GM12878 (cell line): ENCODE measurements at regions not wholly inside any gene's neighbourhood (a gene's known extent, or its start where the extent isn't known, plus 50 kb on each side); places are given as distances from the start of the nearest gene placed in this dataset.

ENCODE experiments used
- ATAC-seq: fragments of 200-7000 bp; cut with Tn5 transposase; 3 replicates; pipeline ENCODE4 v1.9.1; 2020; ENCODE audit warnings: mild to moderate bottlenecking, moderate library complexity
- BruUV-seq: library from RNA; stranded (reverse); fragments of 400-500 nt; replicated peaks from 2 replicates; lab custom pipeline; 2021; lab: Mats Ljungman, UMichigan
- CTCF ChIA-PET: fragments of 300-600 bp; sonication (Branson Sonifier 250); formaldehyde crosslinking; extraction: SDS; loops from one replicate; lab custom pipeline; 2021; ENCODE audit warnings: inconsistent platforms; lab: Yijun Ruan, JAX
- POLR2A ChIA-PET: fragments of 350-600 bp; formaldehyde crosslinking; extraction: SDS; loops from one replicate; lab custom pipeline; 2021; ENCODE audit warnings: inconsistent platforms; lab: Charles Lee
- RAD21 ChIA-PET: fragments of 300-600 bp; sonication (Branson Sonifier 250); formaldehyde crosslinking; loops from one replicate; lab custom pipeline; 2023; ENCODE audit warnings: antibody characterized with exemption; ENCODE audit not compliant: unreplicated experiment; lab: Charles Lee
- SMC1A ChIA-PET: fragments of 300-600 bp; sonication (Branson Sonifier 250); formaldehyde crosslinking; loops from one replicate; lab custom pipeline; 2023; ENCODE audit not compliant: unreplicated experiment, uncharacterized antibody; lab: Charles Lee
- DNase-seq: peaks from one replicate; pipeline ENCODE4 v3.0.0-alpha.2; 2011; ENCODE audit warnings: low read depth, low spot score
- FAIRE-seq: peaks from 3 replicates; lab custom pipeline; 2011; peaks lifted over from hg19 to GRCh38; lab: Jason Lieb, UNC
- H2AFZ ChIP-seq: 2 replicates; pipeline ENCODE4 v1.6.0; 2011; ENCODE audit warnings: low read depth, low read length, control low read depth; ENCODE audit not compliant: control insufficient read depth
- H3K27ac ChIP-seq: 2 replicates; pipeline ENCODE4 v1.5.1; 2011; ENCODE audit warnings: control low read depth; ENCODE audit not compliant: control insufficient read depth, insufficient read depth
- H3K27me3 ChIP-seq, 2 experiments: replicated peaks in 1 of 2; 2 replicates each; pipeline versions ENCODE4 v1.6.0 to v1.6.1; 2011; ENCODE audit warnings: low read length in 1 of 2; ENCODE audit not compliant: control insufficient read depth in 2 of 2, insufficient read depth in 2 of 2
- H3K36me3 ChIP-seq, 2 experiments: 2 replicates each; pipeline ENCODE4 v1.5.1; 2011; ENCODE audit warnings: low read length in 1 of 2; ENCODE audit not compliant: control insufficient read depth in 2 of 2, insufficient read depth in 2 of 2
- H3K4me1 ChIP-seq: 2 replicates; pipeline ENCODE4 v1.6.1; 2011; ENCODE audit warnings: mild to moderate bottlenecking, low read length, moderate library complexity, mixed read lengths; ENCODE audit not compliant: control insufficient read depth, insufficient read depth
- H3K4me2 ChIP-seq: 2 replicates; pipeline ENCODE4 v1.6.0; 2011; ENCODE audit warnings: control low read depth; ENCODE audit not compliant: control insufficient read depth, insufficient read depth
- H3K4me3 ChIP-seq: fragments of 200-600 bp; sonication (generic); 2 replicates; pipeline ENCODE4 v1.5.1; 2016
- H3K79me2 ChIP-seq: 2 replicates; pipeline ENCODE4 v1.6.0; 2011; ENCODE audit warnings: low read length; ENCODE audit not compliant: control insufficient read depth, insufficient read depth
- H3K9ac ChIP-seq: 2 replicates; pipeline ENCODE4 v1.8.0; 2011; ENCODE audit warnings: low read length, control low read depth, mixed read lengths; ENCODE audit not compliant: control insufficient read depth, insufficient read depth
- H3K9me3 ChIP-seq: replicated peaks from 3 replicates; pipeline ENCODE4 v1.5.1; 2011; ENCODE audit warnings: mild to moderate bottlenecking, low read length; ENCODE audit not compliant: control insufficient read depth, insufficient read depth
- H4K20me1 ChIP-seq: 2 replicates; pipeline ENCODE4 v1.6.0; 2011; ENCODE audit not compliant: control insufficient read depth, insufficient read depth
- CREB1 ChIP-seq: IDR thresholded peaks from 2 replicates; pipeline ENCODE4 v1.6.1; 2012; ENCODE audit warnings: low read depth, mild to moderate bottlenecking, inconsistent platforms
- CREM ChIP-seq: IDR thresholded peaks from 2 replicates; pipeline ENCODE4 v1.6.1; 2014; ENCODE audit warnings: antibody characterized with exemption, low read depth
- MXI1 ChIP-seq: fragments of 150-350 bp; IDR thresholded peaks from 2 replicates; pipeline ENCODE4 v1.6.1; 2011; ENCODE audit warnings: low read depth, mild to moderate bottlenecking, inconsistent platforms, low read length, improper control_type of control experiment
- PKNOX1 ChIP-seq: fragments of 450-650 bp; IDR thresholded peaks from 2 replicates; pipeline ENCODE4 v1.6.1; 2016; ENCODE audit warnings: mild to moderate bottlenecking
- RAD51 ChIP-seq: fragments of 450-650 bp; IDR thresholded peaks from 2 replicates; pipeline ENCODE4 v1.6.1; 2016; ENCODE audit warnings: moderate library complexity, mild to moderate bottlenecking, inconsistent platforms
- SREBF1 ChIP-seq: IDR thresholded peaks from 2 replicates; pipeline ENCODE4 v1.6.1; 2012; ENCODE audit warnings: mild to moderate bottlenecking, low read length
- WGBS: methylation state at CpG from one replicate; pipeline ENCODE4 v1.1.6; 2016; ENCODE audit warnings: low lambda C conversion rate; ENCODE audit not compliant: insufficient replicate concordance, insufficient coverage; ENCODE audit errors: missing lambda C conversion rate; 5-methylcytosine and 5-hydroxymethylcytosine counted together
- in situ Hi-C: fragments of 300-500 bp; cut with MboI; formaldehyde crosslinking; loops from 9 replicates; pipeline ENCODE4 v1.14.3; 2018; ENCODE audit warnings: mixed read lengths
- intact Hi-C: fragments of 100-400 bp; cut with micrococcal nuclease; formaldehyde crosslinking; loops from one replicate; pipeline ENCODE4 v1.14.2; 2022; ENCODE audit not compliant: unreplicated experiment
- TF ChIP-seq, protein P1 (sequence below): IDR thresholded peaks from 2 replicates; pipeline ENCODE4 v1.6.1; 2011; ENCODE audit warnings: borderline replicate concordance, low read depth, mild to moderate bottlenecking, moderate library complexity, low read length; ENCODE audit not compliant: insufficient read depth, poor library complexity, severe bottlenecking

GRCh38 chr13:56903710-56904282 is 236.9 kb upstream of the PRR20A start:
- in situ Hi-C loops = no loop called here
- H3K4me2 ChIP-seq = no peak overlapping the region
- no peaks in the 10 kb centered on the region for H3K36me3 ChIP-seq
- SMC1A ChIA-PET = no interaction called here
- no peak overlapping the region for H3K9ac ChIP-seq
- no peaks in the 10 kb centered on the region for H4K20me1 ChIP-seq
- ATAC-seq = no peak
- WGBS = 12% methylated on average over 3 of the region's 3 CpGs
- TF ChIP-seq RAD51 (no peak), CREB1 (no peak), CREM (no peak)
- TF ChIP-seq, protein P1, sequence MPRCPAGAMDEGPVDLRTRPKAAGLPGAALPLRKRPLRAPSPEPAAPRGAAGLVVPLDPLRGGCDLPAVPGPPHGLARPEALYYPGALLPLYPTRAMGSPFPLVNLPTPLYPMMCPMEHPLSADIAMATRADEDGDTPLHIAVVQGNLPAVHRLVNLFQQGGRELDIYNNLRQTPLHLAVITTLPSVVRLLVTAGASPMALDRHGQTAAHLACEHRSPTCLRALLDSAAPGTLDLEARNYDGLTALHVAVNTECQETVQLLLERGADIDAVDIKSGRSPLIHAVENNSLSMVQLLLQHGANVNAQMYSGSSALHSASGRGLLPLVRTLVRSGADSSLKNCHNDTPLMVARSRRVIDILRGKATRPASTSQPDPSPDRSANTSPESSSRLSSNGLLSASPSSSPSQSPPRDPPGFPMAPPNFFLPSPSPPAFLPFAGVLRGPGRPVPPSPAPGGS = no peak
- POLR2A ChIA-PET = no interaction called here
- no peak overlapping the region for H3K27ac ChIP-seq
- no peak overlapping the region for H3K4me3 ChIP-seq
- no peaks in the 10 kb centered on the region for H3K4me1 ChIP-seq
- H3K27me3 ChIP-seq = no peaks in the 10 kb centered on the region
- CTCF ChIA-PET = no interaction called here
- RAD21 ChIA-PET = no interaction called here
- no TSS peak for BruUV-seq
- intact Hi-C loops = no loop called here
- H3K9me3 ChIP-seq = no peaks in the 10 kb centered on the region
- no peak for DNase-seq
- H3K79me2 ChIP-seq = no peaks in the 10 kb centered on the region
- FAIRE-seq = no peak
- no peak overlapping the region for H2AFZ ChIP-seq

DNA sequence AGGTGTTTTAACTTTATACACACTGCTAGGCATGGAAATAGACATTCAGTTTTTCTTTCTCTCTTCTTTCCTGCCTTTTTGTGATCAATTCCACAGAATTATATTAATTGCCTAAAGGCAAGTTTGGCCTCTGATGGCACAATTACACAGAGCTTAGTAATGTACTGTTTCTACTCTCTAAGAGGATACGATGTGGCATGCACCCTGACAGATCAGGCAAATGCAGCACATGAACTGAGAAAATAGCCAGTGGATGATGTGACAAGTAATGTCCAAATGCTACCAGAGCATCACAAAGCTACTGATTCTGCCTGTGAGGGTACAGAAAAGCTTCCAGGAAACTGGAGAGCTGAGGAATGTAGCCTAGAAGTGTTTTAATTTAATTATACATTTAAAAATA is 233.8 kb upstream of the PRR20A start:
- WGBS = 5% methylated on average over 1 of the region's 1 CpG
- ChIA-PET SMC1A (no interaction called here), RAD21 (no interaction called here)

More for the DNA sequence above, 233.8 kb upstream of the PRR20A start:
- DNase-seq = no peak
- no peaks in the 10 kb centered on the region; the same call in 2 of the 3 replicates for H3K9me3 ChIP-seq
- BruUV-seq = no TSS peak
- H3K4me3 ChIP-seq = no peak overlapping the region
- H3K4me2 ChIP-seq = no peak overlapping the region
- H3K4me1 ChIP-seq = no peaks in the 10 kb centered on the region
- ChIA-PET CTCF (no interaction called here), POLR2A (no interaction called here)
- FAIRE-seq = no peak
- intact Hi-C loops (no loop called here), in situ Hi-C loops (no loop called here)
- H2AFZ ChIP-seq = no peak overlapping the region
- ATAC-seq = no peak
- TF ChIP-seq MXI1 (no peak), SREBF1 (no peak), PKNOX1 (no peak)
- no peaks in the 10 kb centered on the region for H3K79me2 ChIP-seq
- H3K27ac ChIP-seq = no peak overlapping the region
- no peaks in the 10 kb centered on the region for H3K27me3 ChIP-seq
- H3K9ac ChIP-seq = no peak overlapping the region
- no peaks in the 10 kb centered on the region for H3K36me3 ChIP-seq
- no peaks in the 10 kb centered on the region for H4K20me1 ChIP-seq
